MCF 10A (cell line): ENCODE measurements at regions not wholly inside any gene's neighbourhood (a gene's known extent, or its start where the extent isn't known, plus 50 kb on each side); places are given as distances from the start of the nearest gene placed in this dataset.

Experiments
- BruUV-seq: library from RNA; stranded (reverse); fragments of 400-500 nt; replicated peaks from 2 replicates; lab custom pipeline; 2021; lab: Mats Ljungman, UMichigan
- CTCF ChIA-PET: fragments of 300-600 bp; sonication (Branson Sonifier 250); formaldehyde crosslinking; extraction: SDS; loops from one replicate; lab custom pipeline; 2021; ENCODE audit warnings: antibody characterized with exemption, inconsistent platforms; lab: Yijun Ruan, JAX
- POLR2A ChIA-PET: fragments of 300-600, 350-650 bp; sonication (Branson Sonifier 250); formaldehyde crosslinking; extraction: SDS; loops from one replicate; lab custom pipeline; 2020; ENCODE audit warnings: antibody characterized with exemption, inconsistent platforms; lab: Yijun Ruan, JAX
- DNase-seq: peaks from one replicate; pipeline ENCODE4 v3.0.0-alpha.2; 2018; ENCODE audit not compliant: unreplicated experiment
- H3K27ac Mint-ChIP-seq: one replicate; pipeline ENCODE4 v1.8.0; 2022; ENCODE audit warnings: mild to moderate bottlenecking, low read depth, mixed read lengths; ENCODE audit not compliant: unreplicated experiment
- H3K27me3 Mint-ChIP-seq: one replicate; pipeline ENCODE4 v1.8.0; 2022; ENCODE audit warnings: mixed read lengths; ENCODE audit not compliant: insufficient read depth, unreplicated experiment
- H3K36me3 Mint-ChIP-seq: one replicate; pipeline ENCODE4 v1.8.0; 2022; ENCODE audit warnings: mild to moderate bottlenecking, moderate library complexity, mixed read lengths; ENCODE audit not compliant: insufficient read depth, unreplicated experiment
- H3K4me1 Mint-ChIP-seq: one replicate; pipeline ENCODE4 v1.8.0; 2022; ENCODE audit warnings: mixed read lengths; ENCODE audit not compliant: insufficient read depth, unreplicated experiment
- H3K4me3 Mint-ChIP-seq: one replicate; pipeline ENCODE4 v1.8.0; 2022; ENCODE audit warnings: mild to moderate bottlenecking, moderate library complexity, mixed read lengths; ENCODE audit not compliant: unreplicated experiment
- H3K9me3 Mint-ChIP-seq: one replicate; pipeline ENCODE4 v1.8.0; 2022; ENCODE audit warnings: mixed read lengths; ENCODE audit not compliant: unreplicated experiment
- CTCF ChIP-seq: fragments of 200-600 bp; IDR thresholded peaks from one replicate; pipeline ENCODE4 v1.8.0; 2022; ENCODE audit warnings: antibody characterized with exemption, mild to moderate bottlenecking; ENCODE audit not compliant: unreplicated experiment
- intact Hi-C: fragments of 100-400 bp; cut with micrococcal nuclease; formaldehyde crosslinking; loops from 2 replicates; pipeline ENCODE4 v1.14.1; 2022

GRCh38 chr14:87468531-87468930 is 524.5 kb downstream of the GALC start:
- POLR2A ChIA-PET: no interaction called here
- no peak for TF ChIP-seq CTCF
- intact Hi-C loops: no loop called here
- peaks cover 5% of the 10 kb centered on the region for H3K9me3 Mint-ChIP-seq
- CTCF ChIA-PET: no interaction called here
- no peaks in the 10 kb centered on the region for H3K36me3 Mint-ChIP-seq
- H3K4me1 Mint-ChIP-seq: no peaks in the 10 kb centered on the region
- no peak overlapping the region for H3K4me3 Mint-ChIP-seq
- no peaks in the 10 kb centered on the region for H3K27me3 Mint-ChIP-seq
- no TSS peak for BruUV-seq
- DNase-seq: no peak
- no peak overlapping the region for H3K27ac Mint-ChIP-seq

GRCh38 chr14:87467578-87467977 is 525.4 kb downstream of the GALC start:
- Mint-ChIP-seq H3K9me3 (peaks cover 5% of the 10 kb centered on the region), H3K27me3 (no peaks in the 10 kb centered on the region)

GRCh38 chr14:87465770-87466169 is 527.2 kb downstream of the GALC start:
- intact Hi-C loops: no loop called here
- H3K4me1 Mint-ChIP-seq: no peaks in the 10 kb centered on the region
- H3K9me3 Mint-ChIP-seq: peaks cover 5% of the 10 kb centered on the region
- no peak overlapping the region for H3K4me3 Mint-ChIP-seq
- no peak overlapping the region for H3K27ac Mint-ChIP-seq
- ChIA-PET CTCF (no interaction called here), POLR2A (no interaction called here)
- no peaks in the 10 kb centered on the region for H3K27me3 Mint-ChIP-seq
- no peaks in the 10 kb centered on the region for H3K36me3 Mint-ChIP-seq
- BruUV-seq: no TSS peak
- no peak for TF ChIP-seq CTCF
- no peak for DNase-seq

More at GRCh38 chr14:87467578-87467977, 525.4 kb downstream of the GALC start:
- TF ChIP-seq CTCF: no peak
- H3K27ac Mint-ChIP-seq: no peak overlapping the region
- H3K36me3 Mint-ChIP-seq: no peaks in the 10 kb centered on the region
- intact Hi-C loops: no loop called here
- no peak for DNase-seq
- ChIA-PET POLR2A (no interaction called here), CTCF (interaction anchor here (0.7 kb wide), 1 partner anchor 180 kb away, joined by 4 read pairs; no protein-coding TSS in a partner anchor)
- no TSS peak for BruUV-seq
- H3K4me1 Mint-ChIP-seq: no peaks in the 10 kb centered on the region
- H3K4me3 Mint-ChIP-seq: no peak overlapping the region

GRCh38 chr14:87461704-87462103 is 531.3 kb downstream of the GALC start:
- H3K4me3 Mint-ChIP-seq: no peak overlapping the region
- H3K36me3 Mint-ChIP-seq: no peaks in the 10 kb centered on the region
- intact Hi-C loops: no loop called here
- no peaks in the 10 kb centered on the region for H3K27me3 Mint-ChIP-seq
- POLR2A ChIA-PET: interaction anchor here (1.3 kb wide), 1 partner anchor 47 kb away, joined by 5 read pairs; no protein-coding TSS in a partner anchor
- TF ChIP-seq CTCF: no peak
- H3K9me3 Mint-ChIP-seq: no peaks in the 10 kb centered on the region
- H3K4me1 Mint-ChIP-seq: peaks cover 14% of the 10 kb centered on the region
- H3K27ac Mint-ChIP-seq: no peak overlapping the region
- no TSS peak for BruUV-seq
- CTCF ChIA-PET: interaction anchor here (0.5 to 1.1 kb wide), 2 partner anchors 55 to 238 kb away, joined by 3 to 4 read pairs; no protein-coding TSS in a partner anchor
- no peak for DNase-seq
